SK-N-SH (cell line): ENCODE measurements at regions not wholly inside any gene's neighbourhood (a gene's known extent, or its start where the extent isn't known, plus 50 kb on each side); places are given as distances from the start of the nearest gene placed in this dataset.

Experiments
- CTCF ChIA-PET: fragments of 300-600, 350-600 bp; formaldehyde crosslinking; extraction: SDS; loops from one replicate; lab custom pipeline; 2021; lab: Yijun Ruan, JAX
- POLR2A ChIA-PET: fragments of 350-600 bp; sonication (Branson Sonifier 250); formaldehyde crosslinking; extraction: SDS; loops from one replicate; lab custom pipeline; 2020; ENCODE audit warnings: antibody characterized with exemption, inconsistent platforms; lab: Yijun Ruan, JAX
- DNase-seq: peaks from one replicate; pipeline ENCODE4 v3.0.0; 2012
- H2AFZ ChIP-seq: fragments of 200-600 bp; sonication (generic); 2 replicates; pipeline ENCODE4 v1.8.1; 2016; ENCODE audit warnings: antibody characterized with exemption, mild to moderate bottlenecking, low read depth
- H3F3A ChIP-seq: fragments of 200-600 bp; sonication (generic); replicated peaks from 2 replicates; pipeline ENCODE3; 2016; ENCODE audit warnings: antibody characterized with exemption, mild to moderate bottlenecking; ENCODE audit not compliant: insufficient read depth
- H3K27ac ChIP-seq, 2 experiments: fragments of 200-500 bp in 1 of 2; fragments of 200-600 bp in 1 of 2; sonication (Bioruptor generic) in 1 of 2; sonication (generic), shearing (Covaris generic) in 1 of 2; 2 replicates each; pipeline versions ENCODE4 v1.5.1 to v1.6.1; 2014 to 2016; ENCODE audit warnings: low read depth in 2 of 2, inconsistent platforms in 1 of 2, low read length in 1 of 2, mild to moderate bottlenecking in 1 of 2, mixed read lengths in 1 of 2
- H3K27me3 ChIP-seq: fragments of 200-600 bp; sonication (generic), shearing (Covaris generic); 2 replicates; pipeline ENCODE4 v1.6.1; 2016; ENCODE audit warnings: mixed run types; ENCODE audit not compliant: insufficient read depth
- H3K36me3 ChIP-seq, 2 experiments: fragments of 200-500 bp in 1 of 2; fragments of 200-600 bp in 1 of 2; sonication (Bioruptor generic) in 1 of 2; sonication (generic) in 1 of 2; replicated peaks in 1 of 2; 2 replicates each; pipeline versions ENCODE3 to v1.5.1; 2014 to 2016; ENCODE audit warnings: low read length in 1 of 2, mild to moderate bottlenecking in 1 of 2; ENCODE audit not compliant: insufficient read depth in 2 of 2, control insufficient read depth in 1 of 2
- H3K4me1 ChIP-seq, 2 experiments: fragments of 200-500 bp in 1 of 2; fragments of 200-600 bp in 1 of 2; sonication (Bioruptor generic) in 1 of 2; sonication (generic), shearing (Covaris generic) in 1 of 2; 2 replicates each; pipeline versions ENCODE4 v1.5.1 to v1.6.1; 2014 to 2016; ENCODE audit warnings: low read depth in 1 of 2, low read length in 1 of 2, mixed run types in 1 of 2; ENCODE audit not compliant: insufficient read depth in 2 of 2, control insufficient read depth in 1 of 2
- H3K4me2 ChIP-seq: fragments of 200-600 bp; sonication (generic), shearing (Covaris generic); 2 replicates; pipeline ENCODE4 v1.6.1; 2017; ENCODE audit warnings: mixed run types
- H3K4me3 ChIP-seq, 2 experiments: fragments of 200-500 bp in 1 of 2; fragments of 200-600 bp in 1 of 2; sonication (Bioruptor generic) in 1 of 2; sonication (generic), shearing (Covaris generic) in 1 of 2; 2 replicates each; pipeline versions ENCODE4 v1.5.1 to v1.8.1; 2014 to 2016; ENCODE audit warnings: low read depth in 2 of 2, inconsistent platforms in 1 of 2, low read length in 1 of 2, mild to moderate bottlenecking in 1 of 2, mixed read lengths in 1 of 2, moderate library complexity in 1 of 2
- H3K79me2 ChIP-seq: fragments of 200-600 bp; sonication (generic); 2 replicates; pipeline ENCODE4 v1.8.1; 2017; ENCODE audit warnings: mild to moderate bottlenecking; ENCODE audit not compliant: insufficient read depth
- H3K9ac ChIP-seq: fragments of 200-600 bp; sonication (generic); 2 replicates; pipeline ENCODE4 v1.6.1; 2017; ENCODE audit warnings: mixed run types
- H3K9me2 ChIP-seq: fragments of 200-600 bp; sonication (generic); 2 replicates; pipeline ENCODE4 v1.6.1; 2017; ENCODE audit warnings: mixed run types
- H3K9me3 ChIP-seq: fragments of 200-600 bp; sonication (generic); 2 replicates; pipeline ENCODE4 v1.6.1; 2017; ENCODE audit warnings: mixed run types, mild to moderate bottlenecking, moderate library complexity
- H4K20me1 ChIP-seq: fragments of 200-600 bp; sonication (generic); 2 replicates; pipeline ENCODE4 v1.6.1; 2017; ENCODE audit warnings: mild to moderate bottlenecking, mixed run types; ENCODE audit not compliant: insufficient read depth
- EP300 ChIP-seq, 2 experiments: IDR thresholded peaks; 2 replicates each; pipeline versions ENCODE4 v1.4.0 to v1.6.1; 2012; ENCODE audit warnings: borderline replicate concordance in 1 of 2, low read depth in 1 of 2, low read length in 1 of 2
- EZH2phosphoT487 ChIP-seq: fragments of 200-600 bp; sonication (generic); IDR thresholded peaks from 2 replicates; pipeline ENCODE4 v1.6.1; 2017; ENCODE audit warnings: low read depth, mixed run types, mild to moderate bottlenecking, antibody characterized with exemption, moderate library complexity, borderline replicate concordance
- FOXJ3 ChIP-seq: sonication (generic); formaldehyde crosslinking; IDR thresholded peaks from 2 replicates; pipeline ENCODE4 v1.5.1; 2020; ENCODE audit warnings: mild to moderate bottlenecking, missing genetic modification reagents
- FOXM1 ChIP-seq: IDR thresholded peaks from 2 replicates; pipeline ENCODE4 v1.4.0; 2012; ENCODE audit warnings: low read depth, mild to moderate bottlenecking
- GATA2 ChIP-seq: sonication (generic); formaldehyde crosslinking; IDR thresholded peaks from 2 replicates; pipeline ENCODE4 v1.5.0; 2020; ENCODE audit warnings: mild to moderate bottlenecking, missing genetic modification reagents
- JUND ChIP-seq: IDR thresholded peaks from 2 replicates; pipeline ENCODE4 v1.4.0; 2012
- MEF2A ChIP-seq: IDR thresholded peaks from 2 replicates; pipeline ENCODE4 v1.4.0; 2012; ENCODE audit warnings: low read depth, borderline replicate concordance
- NFIC ChIP-seq: IDR thresholded peaks from 2 replicates; pipeline ENCODE4 v1.4.0; 2012; ENCODE audit warnings: borderline replicate concordance
- NRF1 ChIP-seq: IDR thresholded peaks from 2 replicates; pipeline ENCODE4 v1.6.1; 2012; ENCODE audit warnings: low read depth, mild to moderate bottlenecking, low read length
- RAD21 ChIP-seq: IDR thresholded peaks from 2 replicates; pipeline ENCODE4 v1.6.1; 2012; ENCODE audit warnings: mild to moderate bottlenecking, low read length
- RCOR1 ChIP-seq: fragments of 150-350 bp; IDR thresholded peaks from 2 replicates; pipeline ENCODE4 v1.6.1; 2017; ENCODE audit warnings: antibody characterized with exemption, low read length
- RFX5 ChIP-seq: IDR thresholded peaks from 2 replicates; pipeline ENCODE4 v1.6.1; 2012; ENCODE audit warnings: mild to moderate bottlenecking, improper control_type of control experiment, low read length
- RXRA ChIP-seq: IDR thresholded peaks from 2 replicates; pipeline ENCODE4 v1.4.0; 2012; ENCODE audit warnings: low read depth, mild to moderate bottlenecking, borderline replicate concordance
- SIN3A ChIP-seq: IDR thresholded peaks from 2 replicates; pipeline ENCODE4 v1.6.1; 2012; ENCODE audit warnings: low read depth, mild to moderate bottlenecking, low read length, moderate library complexity, borderline replicate concordance
- USF1 ChIP-seq: IDR thresholded peaks from 2 replicates; pipeline ENCODE4 v1.4.0; 2012; ENCODE audit warnings: low read depth, borderline replicate concordance
- WGBS: methylation state at CpG from one replicate; pipeline ENCODE4 v1.1.6; 2017; ENCODE audit warnings: low lambda C conversion rate; 5-methylcytosine and 5-hydroxymethylcytosine counted together
- TF ChIP-seq, protein P1 (sequence below): fragments of 200-600 bp; sonication (generic); IDR thresholded peaks from 2 replicates; pipeline ENCODE4 v1.6.1; 2017; ENCODE audit warnings: antibody characterized with exemption, mild to moderate bottlenecking, moderate library complexity
- TF ChIP-seq, protein P2 (sequence below): fragments of 150-350 bp; IDR thresholded peaks from 2 replicates; pipeline ENCODE4 v1.6.1; 2016; ENCODE audit warnings: mild to moderate bottlenecking, low read depth, low read length
- TF ChIP-seq, protein P3 (sequence below): IDR thresholded peaks from 2 replicates; pipeline ENCODE4; 2012
- TF ChIP-seq, protein P4 (sequence below): IDR thresholded peaks from 2 replicates; pipeline ENCODE4 v1.4.0; 2012; ENCODE audit warnings: low read depth, borderline replicate concordance

DNA sequence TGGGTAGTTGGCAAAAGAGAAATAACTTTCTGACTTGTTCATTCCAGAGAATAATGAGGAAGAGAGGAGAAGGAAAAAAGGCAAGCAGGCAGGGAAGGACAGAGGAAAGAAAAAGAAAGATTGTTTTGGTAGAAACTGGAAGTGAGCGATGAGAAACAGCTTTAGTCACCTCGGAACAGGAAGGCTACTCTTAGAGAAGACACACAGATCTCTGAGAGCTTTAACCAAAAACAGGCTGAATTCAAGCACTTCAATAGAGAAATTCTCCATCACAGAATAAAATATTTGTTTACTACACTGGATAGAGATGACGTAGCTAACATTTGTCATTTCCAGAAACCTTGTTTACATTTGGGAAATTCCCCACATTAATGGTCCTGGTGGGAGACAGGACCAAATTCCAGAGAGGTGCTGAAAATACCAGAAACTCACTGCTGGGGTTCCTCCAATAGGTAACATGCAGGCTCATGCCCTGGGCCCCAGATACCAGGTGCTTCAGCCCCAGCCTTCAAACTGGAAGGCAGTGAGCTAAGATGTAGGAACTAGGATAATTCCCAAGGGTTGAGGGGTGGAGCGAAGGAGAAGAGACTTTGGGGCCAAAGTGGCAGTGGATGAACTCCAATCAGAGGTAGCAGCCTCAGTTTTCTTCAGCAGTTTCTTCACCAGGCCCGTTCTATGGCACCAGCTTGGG, 227.7 kb upstream of the GRAMD2B start:
- no peak for TF ChIP-seq RCOR1
- TF ChIP-seq JUND, result no peak
- TF ChIP-seq, protein P1, sequence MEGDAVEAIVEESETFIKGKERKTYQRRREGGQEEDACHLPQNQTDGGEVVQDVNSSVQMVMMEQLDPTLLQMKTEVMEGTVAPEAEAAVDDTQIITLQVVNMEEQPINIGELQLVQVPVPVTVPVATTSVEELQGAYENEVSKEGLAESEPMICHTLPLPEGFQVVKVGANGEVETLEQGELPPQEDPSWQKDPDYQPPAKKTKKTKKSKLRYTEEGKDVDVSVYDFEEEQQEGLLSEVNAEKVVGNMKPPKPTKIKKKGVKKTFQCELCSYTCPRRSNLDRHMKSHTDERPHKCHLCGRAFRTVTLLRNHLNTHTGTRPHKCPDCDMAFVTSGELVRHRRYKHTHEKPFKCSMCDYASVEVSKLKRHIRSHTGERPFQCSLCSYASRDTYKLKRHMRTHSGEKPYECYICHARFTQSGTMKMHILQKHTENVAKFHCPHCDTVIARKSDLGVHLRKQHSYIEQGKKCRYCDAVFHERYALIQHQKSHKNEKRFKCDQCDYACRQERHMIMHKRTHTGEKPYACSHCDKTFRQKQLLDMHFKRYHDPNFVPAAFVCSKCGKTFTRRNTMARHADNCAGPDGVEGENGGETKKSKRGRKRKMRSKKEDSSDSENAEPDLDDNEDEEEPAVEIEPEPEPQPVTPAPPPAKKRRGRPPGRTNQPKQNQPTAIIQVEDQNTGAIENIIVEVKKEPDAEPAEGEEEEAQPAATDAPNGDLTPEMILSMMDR, result no peak
- no peak for TF ChIP-seq NFIC
- TF ChIP-seq NRF1, result no peak
- TF ChIP-seq, protein P2, sequence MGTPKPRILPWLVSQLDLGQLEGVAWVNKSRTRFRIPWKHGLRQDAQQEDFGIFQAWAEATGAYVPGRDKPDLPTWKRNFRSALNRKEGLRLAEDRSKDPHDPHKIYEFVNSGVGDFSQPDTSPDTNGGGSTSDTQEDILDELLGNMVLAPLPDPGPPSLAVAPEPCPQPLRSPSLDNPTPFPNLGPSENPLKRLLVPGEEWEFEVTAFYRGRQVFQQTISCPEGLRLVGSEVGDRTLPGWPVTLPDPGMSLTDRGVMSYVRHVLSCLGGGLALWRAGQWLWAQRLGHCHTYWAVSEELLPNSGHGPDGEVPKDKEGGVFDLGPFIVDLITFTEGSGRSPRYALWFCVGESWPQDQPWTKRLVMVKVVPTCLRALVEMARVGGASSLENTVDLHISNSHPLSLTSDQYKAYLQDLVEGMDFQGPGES, result no peak
- no peak for TF ChIP-seq GATA2
- TF ChIP-seq FOXM1, result no peak
- TF ChIP-seq FOXJ3, result no peak
- TF ChIP-seq, protein P3, sequence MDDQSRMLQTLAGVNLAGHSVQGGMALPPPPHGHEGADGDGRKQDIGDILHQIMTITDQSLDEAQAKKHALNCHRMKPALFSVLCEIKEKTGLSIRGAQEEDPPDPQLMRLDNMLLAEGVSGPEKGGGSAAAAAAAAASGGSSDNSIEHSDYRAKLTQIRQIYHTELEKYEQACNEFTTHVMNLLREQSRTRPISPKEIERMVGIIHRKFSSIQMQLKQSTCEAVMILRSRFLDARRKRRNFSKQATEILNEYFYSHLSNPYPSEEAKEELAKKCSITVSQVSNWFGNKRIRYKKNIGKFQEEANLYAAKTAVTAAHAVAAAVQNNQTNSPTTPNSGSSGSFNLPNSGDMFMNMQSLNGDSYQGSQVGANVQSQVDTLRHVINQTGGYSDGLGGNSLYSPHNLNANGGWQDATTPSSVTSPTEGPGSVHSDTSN, result no peak
- no peak for TF ChIP-seq RXRA
- TF ChIP-seq MEF2A, result no peak
- no peak for TF ChIP-seq RAD21
- TF ChIP-seq EZH2phosphoT487, result no peak
- TF ChIP-seq SIN3A, result no peak
- TF ChIP-seq RFX5, result no peak
- TF ChIP-seq EP300 (IDR thresholded peaks at IDR 0.05; ENCODE audit: borderline replicate concordance in 1 of 2, low read depth in 1 of 2, low read length in 1 of 2), result no peak
- TF ChIP-seq, protein P4, sequence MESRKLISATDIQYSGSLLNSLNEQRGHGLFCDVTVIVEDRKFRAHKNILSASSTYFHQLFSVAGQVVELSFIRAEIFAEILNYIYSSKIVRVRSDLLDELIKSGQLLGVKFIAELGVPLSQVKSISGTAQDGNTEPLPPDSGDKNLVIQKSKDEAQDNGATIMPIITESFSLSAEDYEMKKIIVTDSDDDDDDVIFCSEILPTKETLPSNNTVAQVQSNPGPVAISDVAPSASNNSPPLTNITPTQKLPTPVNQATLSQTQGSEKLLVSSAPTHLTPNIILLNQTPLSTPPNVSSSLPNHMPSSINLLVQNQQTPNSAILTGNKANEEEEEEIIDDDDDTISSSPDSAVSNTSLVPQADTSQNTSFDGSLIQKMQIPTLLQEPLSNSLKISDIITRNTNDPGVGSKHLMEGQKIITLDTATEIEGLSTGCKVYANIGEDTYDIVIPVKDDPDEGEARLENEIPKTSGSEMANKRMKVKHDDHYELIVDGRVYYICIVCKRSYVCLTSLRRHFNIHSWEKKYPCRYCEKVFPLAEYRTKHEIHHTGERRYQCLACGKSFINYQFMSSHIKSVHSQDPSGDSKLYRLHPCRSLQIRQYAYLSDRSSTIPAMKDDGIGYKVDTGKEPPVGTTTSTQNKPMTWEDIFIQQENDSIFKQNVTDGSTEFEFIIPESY, result no peak
- no peak for TF ChIP-seq USF1
- TF ChIP-seq, all 33 proteins: peak for 0
- CTCF ChIA-PET, result no interaction called here
- no peaks in the 10 kb centered on the region for H3K79me2 ChIP-seq
- H3K9me3 ChIP-seq, result no peaks in the 10 kb centered on the region
- H3K4me1 ChIP-seq, result no peaks in the 10 kb centered on the region
- H3K4me3 ChIP-seq, result no peak overlapping the region
- no peaks in the 10 kb centered on the region for H3K36me3 ChIP-seq
- H3K9me2 ChIP-seq, result no peaks in the 10 kb centered on the region
- no peak overlapping the region for H2AFZ ChIP-seq
- no peaks in the 10 kb centered on the region for H3F3A ChIP-seq
- WGBS, result 61% methylated on average over 5 of the region's 5 CpGs
- H3K27ac ChIP-seq, result no peak overlapping the region
- DNase-seq, result no peak
- no peak overlapping the region for H3K4me2 ChIP-seq
- no peaks in the 10 kb centered on the region for H3K27me3 ChIP-seq
- H4K20me1 ChIP-seq, result no peaks in the 10 kb centered on the region
- POLR2A ChIA-PET, result no interaction called here
- H3K9ac ChIP-seq, result no peak overlapping the region
